T-helper 22 cell (primary cell): ENCODE measurements at regions not wholly inside any gene's neighbourhood (a gene's known extent, or its start where the extent isn't known, plus 50 kb on each side); places are given as distances from the start of the nearest gene placed in this dataset.

Experiments used
- DNase-seq: peaks from one replicate; pipeline ENCODE4 v3.0.0-alpha.2; 2020; ENCODE audit warnings: low read depth

DNA sequence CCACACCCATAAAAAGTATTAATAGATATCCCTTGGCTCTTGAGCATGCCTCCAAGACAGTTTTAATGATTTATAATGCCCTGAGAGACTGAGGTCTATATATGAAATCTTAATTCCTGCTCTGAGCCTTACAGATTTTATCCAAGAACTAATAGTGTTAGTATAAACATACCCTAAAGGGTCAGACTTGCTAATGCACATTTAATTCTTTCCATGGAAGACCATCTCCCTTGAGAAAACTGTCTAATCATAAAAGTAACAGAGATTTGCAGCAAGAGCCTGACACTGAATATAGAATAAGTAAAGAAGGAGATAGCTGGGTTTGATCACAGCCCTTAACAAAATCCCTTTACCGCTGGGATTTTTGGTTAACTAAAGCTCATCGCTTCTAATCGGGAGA is 650.8 kb upstream of the KLF12 start:
- no peak for DNase-seq

DNA sequence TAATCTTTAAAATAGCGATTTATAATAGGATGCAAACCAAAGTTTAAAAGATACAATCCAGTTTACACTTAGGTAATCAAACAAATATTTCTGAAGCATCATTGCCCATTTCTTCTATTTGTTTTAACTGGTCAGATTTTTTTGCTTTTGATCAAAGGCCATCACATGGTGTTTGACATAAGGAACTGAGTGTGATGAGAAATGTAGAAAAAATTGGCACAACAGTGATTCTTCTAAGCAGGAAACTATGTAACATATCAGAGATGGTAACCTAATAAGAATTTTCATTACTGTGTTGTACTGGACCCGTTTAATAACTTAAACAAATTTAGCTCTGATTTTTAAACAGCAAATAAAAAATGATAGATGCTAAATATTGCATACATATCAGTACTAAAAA is 644.7 kb upstream of the KLF12 start:
- no peak for DNase-seq

DNA sequence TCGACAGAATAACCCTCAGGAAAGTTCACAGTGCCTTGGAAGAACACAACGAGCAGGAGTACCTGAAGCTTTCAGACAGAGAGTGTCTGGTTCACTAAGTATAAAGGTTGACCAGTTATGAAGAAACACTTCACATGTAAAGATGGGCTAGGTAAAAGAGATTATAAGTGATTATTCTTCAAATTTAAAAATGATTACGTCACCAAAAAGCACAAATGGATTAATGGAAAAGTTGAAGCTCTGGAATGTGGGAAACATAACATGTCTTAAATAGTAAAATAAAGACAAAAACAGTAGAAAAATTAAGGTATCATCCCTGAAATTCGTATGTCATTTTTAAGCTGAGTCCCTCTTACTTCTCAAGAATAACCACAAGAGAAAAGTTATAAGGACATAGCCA is 643.9 kb upstream of the KLF12 start:
- DNase-seq: no peak

DNA sequence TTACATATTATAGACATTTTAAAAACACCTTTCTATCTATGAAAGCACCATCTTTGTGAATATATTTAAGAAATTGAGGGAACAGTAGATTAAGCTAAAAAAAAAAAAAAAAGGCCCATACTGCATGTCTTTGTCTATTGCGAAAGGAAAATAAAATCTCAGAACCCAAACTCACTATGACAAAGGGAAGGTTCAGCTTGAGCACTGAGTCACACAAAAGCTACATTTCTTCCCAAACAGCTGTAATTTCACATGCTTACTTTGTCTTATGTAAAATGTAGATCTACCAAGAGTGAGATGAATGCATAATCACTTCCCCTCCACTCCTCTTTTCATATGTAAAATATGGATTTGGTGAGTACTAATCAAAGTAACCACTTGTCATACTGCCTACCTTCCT is 640.1 kb upstream of the KLF12 start:
- no peak for DNase-seq

DNA sequence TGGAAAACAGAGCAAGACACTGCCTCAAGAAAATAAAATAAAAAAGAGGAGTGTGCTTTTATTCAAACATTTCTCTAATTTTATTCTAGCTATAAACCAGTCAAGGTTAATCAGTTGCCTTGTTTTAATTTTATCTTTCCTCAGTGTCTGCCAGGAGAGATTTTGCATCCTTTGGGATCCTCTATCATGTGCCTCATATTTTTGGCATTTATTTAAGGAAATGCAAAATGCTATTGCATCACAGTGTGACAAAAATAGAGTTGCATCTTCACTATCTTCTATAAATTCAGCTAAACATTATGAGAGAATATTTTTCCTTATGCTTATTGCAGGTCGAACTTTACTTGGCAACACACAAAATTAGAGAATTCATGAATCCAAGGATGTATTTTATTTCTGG is 639.0 kb upstream of the KLF12 start:
- DNase-seq: no peak

DNA sequence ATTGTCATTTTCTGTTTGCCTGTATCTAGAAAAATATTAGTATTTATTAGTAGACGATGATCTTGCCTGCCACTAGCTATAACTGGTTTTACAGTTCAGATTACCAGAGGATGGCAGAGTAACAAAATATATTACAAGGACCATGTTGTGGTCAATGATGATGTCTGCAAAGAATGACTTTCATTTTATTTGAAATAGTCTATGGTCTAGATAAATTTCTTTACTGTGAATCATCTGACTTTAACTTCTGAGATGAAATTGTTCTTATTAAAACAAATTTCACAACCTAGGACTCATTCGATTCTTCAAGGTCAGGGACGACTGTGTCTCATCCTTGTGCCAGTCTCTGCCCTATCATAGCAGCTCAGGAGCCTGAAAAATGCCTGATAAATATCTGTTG is 637.8 kb upstream of the KLF12 start:
- DNase-seq: no peak

DNA sequence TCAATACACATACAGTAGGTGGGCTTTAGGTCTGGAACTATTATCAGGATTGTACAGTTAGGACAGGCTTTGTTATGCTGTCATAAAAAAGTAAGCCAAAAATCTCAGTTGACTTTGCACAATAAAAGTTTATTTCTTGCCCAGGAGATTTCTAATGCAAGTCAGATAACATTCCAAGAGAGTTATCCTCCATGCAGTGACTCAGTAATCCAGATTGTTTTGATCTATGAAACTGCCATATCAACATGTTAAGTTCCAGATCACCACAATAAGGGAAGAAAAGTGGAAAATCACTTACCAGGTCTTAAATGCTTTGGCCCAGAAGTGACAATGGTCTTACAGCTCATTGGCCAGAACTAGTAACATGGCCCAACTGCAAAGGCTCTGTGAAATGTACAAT is 636.2 kb upstream of the KLF12 start:
- DNase-seq: no peak

DNA sequence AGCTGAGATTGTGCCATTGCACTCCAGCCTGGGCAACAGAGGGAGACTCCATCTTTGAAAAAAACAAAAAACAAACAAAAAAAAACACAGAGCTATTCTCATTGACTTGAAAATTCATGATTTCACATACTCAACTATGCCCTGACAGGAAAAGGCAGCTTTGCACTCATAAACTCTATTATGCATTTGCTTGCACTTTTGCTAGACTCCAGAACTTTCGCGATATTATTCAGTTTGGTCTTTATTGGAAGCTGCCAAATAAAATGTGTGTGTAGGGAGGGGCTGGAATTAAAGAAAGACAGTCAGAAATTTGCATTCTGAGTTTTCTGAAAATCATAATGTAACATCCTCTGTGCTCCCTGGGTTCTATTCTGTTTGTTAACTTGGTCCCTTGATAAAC is 635.1 kb upstream of the KLF12 start:
- no peak for DNase-seq

DNA sequence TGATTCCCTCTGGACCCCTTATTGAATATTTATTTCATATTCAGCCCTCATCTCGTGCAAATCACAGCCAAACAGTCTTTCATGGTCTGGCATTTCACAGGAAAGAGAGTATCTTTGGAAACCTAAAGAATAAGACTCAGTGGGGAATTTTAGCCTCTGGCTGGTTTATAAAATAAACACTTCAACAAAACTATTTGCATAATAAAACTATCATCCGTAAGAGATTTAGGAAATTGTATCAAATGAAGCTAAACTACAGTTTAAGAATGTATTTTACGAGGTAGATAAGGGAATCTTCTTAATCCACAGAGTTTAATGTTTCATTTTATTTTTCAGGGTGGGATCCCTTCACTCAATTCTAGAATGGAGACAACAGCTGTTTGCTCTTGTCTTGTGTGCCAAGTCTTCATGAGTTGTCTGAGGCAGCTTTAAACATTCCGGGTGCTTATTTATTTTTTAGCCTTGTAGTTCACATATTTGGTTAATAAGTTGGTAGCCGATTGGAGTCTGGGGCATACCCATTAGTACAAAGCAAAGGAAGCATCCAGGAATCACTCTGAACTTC is 634.4 kb upstream of the KLF12 start:
- no peak for DNase-seq

DNA sequence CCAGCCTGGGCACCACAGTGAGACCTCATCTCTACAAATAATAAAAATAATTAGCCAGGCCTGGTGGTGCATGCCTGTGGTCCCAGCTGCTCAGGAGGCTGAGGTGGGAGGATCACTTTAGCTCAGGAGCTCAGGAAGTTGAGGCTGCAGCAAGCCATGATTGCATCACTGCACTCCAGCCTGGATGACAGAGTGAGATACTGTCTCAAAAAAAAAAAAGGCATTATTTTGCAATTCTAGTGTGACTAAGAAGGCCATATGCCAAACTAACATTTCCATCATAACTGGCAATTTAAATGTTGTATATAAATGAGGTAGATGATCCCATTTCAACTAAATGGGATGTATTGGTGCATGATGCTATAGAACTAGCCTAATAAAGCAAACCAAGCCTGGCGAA is 632.8 kb upstream of the KLF12 start:
- no peak for DNase-seq

DNA sequence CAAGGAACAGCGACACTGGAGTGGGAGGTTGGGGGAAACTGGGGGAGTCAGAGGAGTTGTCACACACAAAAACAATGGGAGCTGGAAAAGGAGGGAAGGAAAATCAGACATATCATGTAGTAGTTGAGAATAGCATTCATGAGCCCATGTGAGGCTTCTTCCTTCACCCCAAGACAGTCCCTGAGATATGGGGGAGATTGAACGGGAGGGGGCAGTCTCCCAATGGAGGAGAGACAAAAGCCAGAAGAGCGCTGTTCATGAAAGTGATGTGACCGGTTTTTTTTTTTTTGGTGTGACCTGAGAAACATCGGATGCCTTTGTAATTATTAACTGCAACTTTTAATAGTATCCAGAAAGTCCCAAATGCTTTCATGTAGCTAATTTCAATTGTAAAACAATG is 631.8 kb upstream of the KLF12 start:
- no peak for DNase-seq

DNA sequence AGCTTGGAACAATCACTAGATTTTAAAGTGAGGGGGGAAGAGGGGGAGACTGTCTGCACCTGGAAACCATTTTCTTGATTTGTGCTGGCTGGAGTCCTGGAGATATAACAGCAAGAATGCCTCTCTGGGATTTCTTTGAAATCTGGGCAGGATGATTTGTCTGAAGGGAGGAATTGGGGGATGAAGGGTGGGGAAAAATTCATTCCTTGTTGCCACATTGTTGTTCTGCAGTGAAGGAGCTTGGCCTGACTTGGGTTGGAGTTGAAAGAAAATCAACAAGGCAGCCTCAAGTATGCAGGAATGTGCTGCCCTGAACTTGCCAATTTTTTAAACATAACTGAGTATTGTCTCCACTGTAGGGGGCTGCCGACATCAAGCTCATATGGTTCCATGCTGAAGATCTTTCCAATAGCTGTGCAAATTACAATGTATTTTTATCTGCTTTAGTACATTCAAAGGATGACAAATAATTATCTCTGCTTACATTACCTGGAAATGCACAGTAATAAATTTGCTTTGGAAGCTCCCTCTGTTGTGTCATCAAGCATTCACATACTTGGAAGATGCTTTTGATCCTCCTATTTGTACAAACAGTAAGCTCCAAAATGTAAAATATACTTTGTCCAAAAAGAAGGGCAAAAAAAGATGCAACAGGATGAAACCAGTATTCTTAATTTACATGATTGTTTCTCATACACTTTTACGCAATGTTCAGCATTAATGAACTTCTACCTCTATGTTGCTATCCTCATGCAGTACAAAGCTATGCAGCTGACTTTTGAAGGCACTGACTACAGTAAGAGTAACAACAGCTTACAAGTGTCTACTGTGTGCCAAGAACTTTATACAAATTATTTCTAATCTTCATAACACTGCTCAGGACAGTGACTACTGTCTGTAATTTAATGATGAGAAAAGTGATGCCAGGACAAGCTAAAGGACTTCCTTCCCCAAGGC is 627.9 kb upstream of the KLF12 start:
- DNase-seq: no peak

DNA sequence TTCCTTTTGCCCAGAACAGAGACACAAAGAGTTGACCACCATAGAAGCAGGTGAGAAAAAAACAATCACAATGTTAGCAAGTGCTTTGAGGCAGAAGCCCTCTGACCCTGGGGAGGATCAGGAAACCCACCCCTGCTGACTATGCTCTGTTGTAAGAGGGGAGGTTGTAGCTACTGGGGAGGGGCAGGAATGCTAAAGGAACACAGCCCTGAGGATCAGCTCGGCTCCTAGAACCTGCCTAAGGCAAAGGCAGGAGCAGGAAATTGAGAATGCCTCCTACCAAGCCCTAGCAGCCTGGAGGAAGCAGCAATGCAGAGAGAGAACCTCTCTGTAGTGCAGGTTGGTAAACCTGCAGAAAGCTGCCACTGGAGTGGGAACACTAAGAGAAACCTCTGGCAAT is 624.0 kb upstream of the KLF12 start:
- DNase-seq: no peak

DNA sequence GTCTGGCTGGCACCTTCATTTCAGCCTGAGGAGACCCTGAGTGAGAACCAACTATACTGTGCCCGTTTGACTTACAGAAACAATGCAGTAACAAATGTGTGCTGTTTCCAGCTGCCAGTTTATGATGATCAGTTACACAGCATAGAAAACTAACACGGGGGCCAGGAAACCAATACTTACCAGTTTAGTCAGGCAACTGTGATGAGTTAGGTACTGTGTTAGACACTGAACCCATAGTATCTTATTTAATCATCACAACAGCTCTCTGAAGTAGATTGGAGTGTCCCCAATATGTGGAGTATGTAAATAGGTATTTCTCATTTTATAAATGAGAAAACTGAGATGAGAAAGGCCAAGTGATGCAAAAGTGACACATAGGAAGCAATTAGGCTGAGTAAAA is 620.9 kb upstream of the KLF12 start:
- DNase-seq: no peak

DNA sequence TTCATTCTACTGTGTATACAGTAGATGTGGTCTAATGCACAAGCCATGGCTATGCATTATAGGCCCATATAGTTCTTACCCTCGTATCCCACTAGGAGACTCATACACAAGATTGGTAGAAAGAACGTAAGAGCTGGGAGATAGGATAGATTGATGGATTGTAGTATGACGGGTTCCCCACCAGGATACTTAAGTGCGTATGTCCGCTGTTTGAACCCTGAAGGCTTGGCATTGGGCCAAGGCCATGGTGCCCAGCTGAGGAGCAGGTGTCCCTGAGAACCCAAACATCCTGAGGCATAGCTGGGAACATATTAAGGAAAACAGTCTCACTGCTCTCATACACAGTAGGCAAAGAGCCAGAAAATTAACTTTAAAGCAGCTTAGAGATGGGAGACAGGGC is 617.5 kb upstream of the KLF12 start:
- no peak for DNase-seq

DNA sequence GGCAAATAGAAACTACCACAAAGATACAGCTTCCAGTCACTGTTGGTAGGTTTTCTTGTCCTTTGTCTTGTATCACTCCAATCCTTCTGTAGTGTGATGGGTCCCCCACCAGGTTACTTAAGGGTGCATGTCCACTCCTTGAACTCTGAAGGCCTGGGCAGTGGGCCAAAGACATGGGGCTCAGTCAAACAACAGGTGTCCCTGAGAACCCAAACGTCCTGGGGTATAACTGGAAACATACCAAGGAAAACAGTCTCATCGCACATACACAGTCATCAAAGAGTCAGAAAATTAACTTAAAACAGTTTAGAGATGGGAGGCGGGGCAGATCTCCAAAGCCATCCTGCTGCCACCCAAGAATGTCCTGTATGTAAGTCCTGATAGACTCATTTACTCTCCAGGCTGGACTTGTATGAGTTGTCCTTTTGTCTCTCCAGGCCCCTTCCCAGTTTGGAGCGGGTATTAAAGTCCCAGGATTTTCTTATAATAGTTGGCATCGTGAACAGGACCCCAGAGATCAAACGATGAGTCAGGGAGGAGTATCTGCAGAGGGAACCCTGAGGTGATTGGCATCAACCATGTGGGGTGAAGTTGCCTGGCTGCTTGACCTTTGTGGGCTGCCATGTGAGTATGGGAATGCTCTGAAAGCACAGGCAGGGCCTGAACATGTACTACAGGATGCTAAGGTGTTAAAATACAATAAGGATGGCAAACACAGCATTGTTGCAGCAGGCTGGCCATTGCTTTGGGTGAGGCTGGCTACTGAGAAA is 613.2 kb upstream of the KLF12 start:
- DNase-seq: no peak

DNA sequence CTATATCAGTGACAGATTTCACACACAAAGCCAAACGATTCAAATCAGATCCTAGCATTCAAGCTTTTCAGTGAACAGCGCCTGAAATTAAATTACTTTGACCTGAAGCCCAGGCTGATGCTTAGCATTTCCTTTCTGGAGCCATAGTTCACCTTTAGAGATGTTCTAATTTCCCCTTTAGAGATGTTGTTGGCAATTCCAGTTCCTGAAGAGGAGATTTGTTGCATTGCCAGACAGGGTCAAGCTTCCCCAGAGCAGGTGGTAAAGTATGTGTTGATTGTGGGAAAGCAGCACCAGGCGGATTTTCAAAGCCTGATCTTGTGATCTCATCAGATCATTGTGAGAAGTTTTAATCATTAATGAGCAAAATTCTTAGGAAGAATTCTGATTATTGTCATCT is 609.8 kb upstream of the KLF12 start:
- no peak for DNase-seq

DNA sequence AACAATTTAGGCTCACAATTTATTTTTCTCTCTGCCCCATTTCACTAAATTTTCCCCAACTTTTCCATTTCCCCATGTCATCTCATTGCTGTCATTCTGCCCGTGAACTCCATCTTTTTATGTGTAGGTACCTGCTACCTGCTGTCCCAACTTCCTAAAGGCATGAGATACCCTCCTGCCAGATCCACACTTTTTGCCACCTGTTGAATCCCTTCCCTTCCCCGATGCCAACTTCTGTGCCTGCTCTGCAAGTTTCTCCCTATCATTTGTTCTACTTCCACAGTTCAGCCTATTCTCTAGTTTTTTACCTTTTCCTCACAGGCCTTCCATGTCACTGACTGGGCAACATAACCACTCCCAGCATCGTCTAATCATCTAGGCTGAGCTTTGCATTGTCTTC is 607.5 kb upstream of the KLF12 start:
- DNase-seq: no peak

DNA sequence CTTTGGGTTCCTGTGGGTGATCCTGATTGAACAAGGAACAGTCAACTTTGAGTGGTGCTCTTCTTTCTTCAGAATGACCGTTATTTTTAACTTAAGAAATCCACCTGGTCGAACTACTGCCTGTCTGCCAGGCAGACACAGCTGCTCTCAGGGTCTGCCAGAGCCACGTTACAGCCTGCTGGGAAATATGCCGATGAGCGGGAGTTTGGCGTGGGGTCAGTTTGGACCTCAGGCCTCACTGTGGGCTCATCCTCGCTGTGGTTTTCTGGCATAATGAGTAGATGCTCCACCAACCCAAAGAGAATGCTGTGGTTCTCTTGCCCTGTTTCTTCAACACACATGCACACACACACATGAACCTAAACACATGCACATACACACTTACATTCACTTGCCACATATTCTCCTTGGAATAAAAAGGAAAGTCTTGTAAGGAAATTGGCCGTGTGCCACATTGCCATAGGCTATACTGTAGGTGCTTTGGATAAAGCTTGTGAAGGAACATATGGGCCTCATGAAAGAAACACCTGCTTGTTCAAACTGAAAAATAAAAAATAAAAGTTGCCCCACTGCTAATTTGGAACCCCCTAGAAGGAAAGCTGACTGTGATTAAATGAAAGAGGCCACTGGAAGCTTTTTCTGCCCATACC is 598.7 kb upstream of the KLF12 start:
- no peak for DNase-seq

DNA sequence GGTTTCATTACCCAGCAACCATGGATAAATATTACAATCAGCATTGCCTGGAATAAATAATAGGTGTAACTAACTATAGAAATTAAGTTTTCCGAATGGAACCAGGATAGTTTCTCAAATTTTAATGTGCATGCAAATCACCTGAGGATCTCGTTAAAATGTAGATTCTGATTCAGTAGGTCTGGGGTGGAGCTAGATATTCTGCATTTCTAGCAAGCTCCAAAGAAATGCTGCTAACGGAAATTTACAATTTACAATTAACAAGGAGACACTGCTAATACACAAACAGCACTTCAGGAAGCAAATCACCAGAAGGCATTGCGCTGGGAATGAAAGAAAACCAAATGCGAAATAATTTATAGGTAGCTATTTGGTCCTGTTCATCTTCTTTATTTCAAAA is 597.5 kb upstream of the KLF12 start:
- DNase-seq: no peak

DNA sequence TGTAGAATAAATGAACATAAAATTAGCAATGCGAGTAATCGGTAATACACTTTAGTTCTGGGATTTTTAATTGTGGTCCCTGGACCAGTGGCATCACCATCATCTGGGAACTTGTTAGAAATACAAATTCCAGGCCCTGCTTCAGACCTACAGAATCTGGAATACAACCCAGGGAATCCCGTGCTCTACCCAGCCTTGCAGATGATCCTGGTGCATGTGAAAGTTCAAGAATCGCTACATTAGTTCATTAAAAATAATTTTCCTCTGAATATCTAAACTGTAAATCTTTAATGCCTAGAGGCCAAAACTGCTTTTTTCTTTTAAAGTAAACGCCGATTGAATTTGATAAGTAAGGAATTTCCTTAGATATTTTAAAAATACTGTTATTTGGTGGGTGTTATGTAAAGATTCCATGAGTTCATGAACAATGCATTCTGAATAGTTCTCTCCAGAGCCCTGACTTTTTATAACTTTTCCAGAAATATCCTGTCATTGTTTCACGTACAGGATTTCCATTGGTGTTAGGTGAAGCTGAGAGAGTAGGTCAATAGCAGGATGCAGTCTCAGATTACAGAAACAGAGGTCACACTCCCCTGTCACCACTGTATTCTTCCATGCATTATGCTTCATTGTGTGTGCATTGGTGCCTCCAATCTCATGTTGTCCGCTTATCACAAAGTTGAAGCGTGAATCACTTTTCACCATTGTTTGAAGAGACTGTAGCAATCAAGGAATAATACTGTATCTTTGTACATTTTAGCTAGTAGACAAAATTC is 596.5 kb upstream of the KLF12 start:
- no peak for DNase-seq

DNA sequence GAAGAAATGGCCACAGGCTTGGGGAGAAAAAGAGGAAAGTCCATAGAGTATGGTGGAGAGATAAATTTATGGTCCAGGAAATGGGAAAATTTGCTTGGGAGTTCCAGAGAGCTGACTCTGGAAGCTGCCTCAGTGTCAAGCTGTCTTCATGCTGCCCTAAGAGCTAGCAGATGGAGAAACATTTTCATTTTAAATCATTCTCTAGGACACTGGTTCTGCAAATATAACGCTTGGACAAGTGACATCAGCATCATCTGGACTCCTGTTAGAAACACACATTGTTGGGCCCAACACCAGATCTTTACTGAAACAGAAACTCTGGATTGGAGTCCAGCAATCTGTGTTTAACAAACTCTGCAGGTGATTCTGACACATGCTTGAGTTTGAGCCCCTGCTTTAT is 592.0 kb upstream of the KLF12 start:
- no peak for DNase-seq
